ENCODE measurements at regions not wholly inside any gene's neighbourhood (a gene's known extent, or its start where the extent isn't known, plus 50 kb on each side); places are given as distances from the start of the nearest gene placed in this dataset.
A peak's percentile ranks its signal among the peaks of the same experiment; 100 is the strongest.
"Not testable (repeated sequence)": the region's sequence is repeated elsewhere in the genome, so short reads cannot be mapped to it uniquely, and the experiment has no call there.

DNA sequence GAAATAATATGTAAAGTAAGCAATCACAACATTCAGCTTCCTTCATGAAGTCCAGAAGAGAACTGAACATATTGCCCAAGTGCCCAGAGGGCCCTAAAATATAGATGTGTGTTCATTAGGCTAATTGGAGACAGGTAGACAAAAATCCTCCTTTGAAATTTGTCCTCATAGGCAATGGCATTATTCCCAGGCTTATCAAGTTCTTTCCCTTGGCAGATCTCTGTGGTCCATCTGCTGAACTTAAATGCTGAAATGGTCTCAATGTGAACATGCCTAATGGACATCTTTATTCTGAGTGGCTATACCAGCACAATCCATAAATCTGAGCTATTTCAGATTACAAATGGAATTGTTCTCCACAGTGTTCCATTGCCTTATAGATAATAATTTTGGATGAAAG is 79.0 kb upstream of the BMP5 start:
- DNase-seq: no peak

GRCh38 chr6:55953335-55953734 is 77.9 kb upstream of the BMP5 start:
- DNase-seq: peak; percentile 26

DNA sequence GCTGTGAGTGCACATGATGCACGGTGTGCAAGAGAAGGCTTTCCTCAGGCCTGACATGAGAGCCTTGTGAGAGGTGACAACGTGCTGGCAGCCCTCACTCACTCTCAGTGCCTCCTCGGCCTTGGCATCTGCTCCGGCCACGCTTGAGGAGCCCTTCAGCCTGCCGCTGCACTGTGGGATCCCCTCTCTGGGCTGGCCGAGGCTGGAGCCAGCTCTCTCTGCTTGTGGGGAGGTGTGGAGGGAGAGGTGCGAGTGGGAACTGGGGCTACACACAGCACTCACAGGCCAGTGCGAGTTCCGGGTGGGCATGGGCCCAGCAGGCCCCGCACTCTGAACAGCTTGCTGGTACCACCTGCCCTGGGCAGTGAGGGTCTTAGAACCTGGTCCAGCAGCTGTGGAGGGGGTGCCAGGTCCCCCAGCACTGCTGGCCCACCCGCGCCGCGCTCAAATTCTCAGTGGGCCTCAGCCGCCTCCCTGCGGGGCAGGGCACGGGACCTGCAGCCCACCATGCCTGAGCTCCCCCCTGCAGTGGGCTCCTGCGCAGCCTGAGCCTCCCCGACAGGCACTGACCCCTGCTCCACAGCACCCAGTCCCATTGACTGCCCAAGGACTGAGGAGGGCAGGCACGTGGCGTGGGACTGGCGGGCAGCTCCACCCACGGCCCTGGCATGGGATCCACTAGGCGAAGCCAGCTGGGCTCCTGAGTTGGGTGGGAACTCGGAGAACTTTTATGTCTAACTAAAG is 74.9 kb upstream of the BMP5 start:
- no peak for DNase-seq

DNA sequence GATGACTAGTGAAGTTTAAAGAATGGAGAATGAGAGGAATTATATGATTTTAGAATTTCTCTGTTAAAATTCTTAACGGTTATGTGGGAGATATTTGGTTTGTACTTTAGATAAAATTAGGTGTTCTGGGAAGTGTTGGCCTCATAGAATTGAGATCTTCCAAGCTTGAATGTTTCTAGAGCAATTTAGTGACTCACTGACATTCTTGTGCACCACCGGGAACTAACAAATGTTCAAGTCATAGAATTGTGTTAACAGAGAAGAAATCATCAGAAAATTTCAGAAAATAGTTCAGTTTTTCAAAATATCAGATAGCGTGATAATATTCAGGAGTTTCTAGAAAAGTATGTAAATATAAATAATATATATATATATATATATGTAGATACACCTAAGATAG is 67.9 kb upstream of the BMP5 start:
- DNase-seq: no peak

GRCh38 chr6:55941702-55942101 is 66.3 kb upstream of the BMP5 start:
- no peak for DNase-seq

DNA sequence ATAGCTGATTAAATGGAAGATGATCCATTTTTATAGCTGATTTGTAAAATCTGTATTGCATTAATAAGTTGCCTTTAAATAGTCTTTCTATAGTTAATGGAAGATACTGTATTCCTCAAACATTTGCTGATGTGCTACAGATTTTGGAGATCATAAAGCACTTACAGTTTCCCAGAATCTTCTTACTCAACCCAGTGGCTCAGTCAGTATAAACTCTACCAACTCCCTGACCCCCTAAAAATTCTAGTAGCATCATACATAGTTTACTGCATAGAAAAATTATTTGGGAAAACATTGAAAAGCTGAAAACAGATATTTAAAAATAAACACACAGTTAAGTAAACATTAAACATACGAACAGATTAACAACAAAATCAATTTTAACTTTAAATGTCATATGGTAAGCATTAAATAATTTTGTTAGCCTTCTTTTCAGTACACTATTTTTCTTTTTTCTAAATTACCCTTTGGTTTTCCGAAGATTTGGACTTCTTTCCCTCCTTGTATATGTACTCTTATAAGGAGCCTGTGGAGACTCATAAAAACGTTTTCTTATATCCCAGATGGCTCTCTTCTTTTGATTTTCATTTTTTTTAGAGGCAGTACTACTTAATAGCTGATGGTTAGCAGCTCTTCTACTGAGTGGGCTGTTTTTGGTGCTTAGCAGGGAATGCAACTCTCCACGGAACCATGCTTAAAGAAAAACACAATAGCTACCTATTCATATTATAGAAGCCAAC is 62.7 kb upstream of the BMP5 start:
- no peak for DNase-seq

GRCh38 chr6:55937261-55937947 is 62.0 kb upstream of the BMP5 start:
- no peak for DNase-seq

DNA sequence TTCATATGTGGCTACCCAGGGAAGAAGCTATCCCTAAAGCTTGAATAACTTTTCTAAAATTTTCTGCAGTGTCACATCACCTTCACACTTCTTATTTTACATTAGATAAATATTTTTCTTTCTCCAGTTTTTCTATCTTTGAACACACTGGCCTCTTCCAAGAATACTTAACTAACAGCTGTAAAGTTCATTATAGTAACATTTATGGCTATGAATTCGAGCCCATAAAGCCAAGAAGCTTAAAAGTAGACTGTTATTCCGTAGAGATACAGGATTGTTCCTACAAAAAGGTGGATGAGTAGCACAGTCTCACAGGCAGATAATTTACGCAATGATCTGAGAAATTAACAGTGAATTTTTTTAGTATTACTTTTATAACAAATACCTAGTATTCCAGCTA is 55.7 kb upstream of the BMP5 start:
- DNase-seq: no peak

DNA sequence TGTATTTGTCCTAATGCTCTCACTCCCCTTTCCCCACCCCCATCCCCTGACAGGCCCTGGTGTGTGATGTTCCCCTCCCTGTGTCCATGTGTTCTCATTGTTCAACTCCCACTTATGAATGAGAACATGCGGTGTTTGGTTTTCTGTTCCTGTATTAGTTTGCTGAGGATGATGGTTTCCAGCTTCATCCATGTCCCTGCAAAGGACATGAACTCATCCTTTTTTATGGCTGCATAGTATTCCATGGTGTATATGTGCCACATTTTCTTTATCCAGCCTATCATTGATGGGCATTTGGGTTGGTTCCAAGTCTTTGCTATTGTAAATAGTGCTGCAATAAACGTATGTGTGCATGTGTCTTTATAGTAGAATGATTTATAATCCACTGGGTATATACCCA is 52.3 kb upstream of the BMP5 start:
- not testable (repeated sequence) for DNase-seq

- no peak for DNase-seq
Observed at GRCh38 chr6:55925292-55925691, 49.9 kb upstream of the BMP5 start.
